T-cell (primary cell): ENCODE measurements at regions not wholly inside any gene's neighbourhood (a gene's known extent, or its start where the extent isn't known, plus 50 kb on each side); places are given as distances from the start of the nearest gene placed in this dataset.

ENCODE experiments used
- ATAC-seq, 4 experiments: fragments of 200-7000 bp in 3 of 4; fragments of 150-1000 bp in 1 of 4; cut with Tn5 transposase; replicated peaks in 1 of 4; 1 replicate in 3 of 4; 2 replicates in 1 of 4; pipeline ENCODE4 v1.10.0; 2021; ENCODE audit warnings: moderate library complexity in 3 of 4, mild to moderate bottlenecking in 2 of 4, moderate number of reproducible peaks in 1 of 4
- CTCF ChIA-PET, 2 donors: fragments of 300-600 bp; sonication (Branson Sonifier 250); formaldehyde crosslinking; loops; one replicate each; lab custom pipeline; 2022; ENCODE audit warnings: antibody characterized with exemption in 2 of 2; lab: Charles Lee
- POLR2A ChIA-PET, 2 donors: fragments of 300-600 bp; sonication (Branson Sonifier 250); formaldehyde crosslinking; loops; one replicate each; lab custom pipeline; 2022; ENCODE audit warnings: antibody characterized with exemption in 2 of 2; lab: Charles Lee
- DNase-seq, 35 experiments: peaks; one replicate each; pipeline versions ENCODE4 v3.0.0 to v3.0.0-alpha.2; 2013 to 2023
- H3K27ac ChIP-seq: one replicate; pipeline ENCODE4 v1.5.1; 2013; ENCODE audit warnings: low read length
- H3K27me3 ChIP-seq, 2 experiments: replicated peaks in 1 of 2; 1 replicate in 1 of 2; 2 replicates in 1 of 2; pipeline versions ENCODE4 v1.6.1 to v1.7.0; 2013; ENCODE audit warnings: low read length in 1 of 2, mixed read lengths in 1 of 2; ENCODE audit not compliant: control insufficient read depth in 2 of 2, insufficient read depth in 2 of 2; ENCODE audit errors: extremely low read depth in 1 of 2
- H3K36me3 ChIP-seq, 2 donors: 1 replicate in 1 of 2; 2 replicates in 1 of 2; pipeline versions ENCODE4 v1.6.1 to v1.7.0; 2013; ENCODE audit warnings: low read length in 1 of 2; ENCODE audit not compliant: control insufficient read depth in 2 of 2, insufficient read depth in 1 of 2; ENCODE audit errors: extremely low read depth in 1 of 2
- H3K4me1 ChIP-seq, 2 experiments: 1 replicate in 1 of 2; 2 replicates in 1 of 2; pipeline versions ENCODE4 v1.6.1 to v1.7.0; 2013; ENCODE audit warnings: low read length in 2 of 2, mixed read lengths in 1 of 2; ENCODE audit not compliant: insufficient read depth in 2 of 2, control insufficient read depth in 1 of 2; ENCODE audit errors: extremely low read depth in 1 of 2
- H3K4me3 ChIP-seq, 2 donors: 1 replicate in 1 of 2; 2 replicates in 1 of 2; pipeline versions ENCODE4 v1.5.1 to v1.7.0; 2013; ENCODE audit warnings: mild to moderate bottlenecking in 2 of 2, low read length in 1 of 2, moderate library complexity in 1 of 2; ENCODE audit not compliant: control insufficient read depth in 1 of 2; ENCODE audit errors: extremely low read depth in 1 of 2
- H3K9me3 ChIP-seq: 2 replicates; pipeline ENCODE4 v1.7.0; 2013
- H3K27ac Mint-ChIP-seq, 2 donors: one replicate each; pipeline ENCODE4 v1.8.0; 2020 to 2021; ENCODE audit warnings: mild to moderate bottlenecking in 2 of 2, mixed read lengths in 2 of 2
- H3K27me3 Mint-ChIP-seq, 2 donors: one replicate each; pipeline ENCODE4 v1.8.0; 2021 to 2022; ENCODE audit warnings: mixed read lengths in 2 of 2
- H3K36me3 Mint-ChIP-seq: one replicate; pipeline ENCODE4 v1.8.0; 2021; ENCODE audit warnings: mixed read lengths
- H3K4me1 Mint-ChIP-seq, 3 donors: one replicate each; pipeline ENCODE4 v1.8.0; 2020 to 2022; ENCODE audit warnings: mixed read lengths in 3 of 3, mild to moderate bottlenecking in 1 of 3
- H3K4me3 Mint-ChIP-seq, 3 donors: one replicate each; pipeline ENCODE4 v1.8.0; 2020 to 2022; ENCODE audit warnings: mild to moderate bottlenecking in 3 of 3, mixed read lengths in 3 of 3, moderate library complexity in 3 of 3
- H3K9me3 Mint-ChIP-seq, 3 donors: one replicate each; pipeline ENCODE4 v1.8.0; 2020 to 2022; ENCODE audit warnings: mixed read lengths in 3 of 3
- WGBS: methylation state at CpG from one replicate; pipeline ENCODE4 v1.1.5; 2013; ENCODE audit warnings: missing lambda C conversion rate; ENCODE audit not compliant: insufficient coverage; 5-methylcytosine and 5-hydroxymethylcytosine counted together

DNA sequence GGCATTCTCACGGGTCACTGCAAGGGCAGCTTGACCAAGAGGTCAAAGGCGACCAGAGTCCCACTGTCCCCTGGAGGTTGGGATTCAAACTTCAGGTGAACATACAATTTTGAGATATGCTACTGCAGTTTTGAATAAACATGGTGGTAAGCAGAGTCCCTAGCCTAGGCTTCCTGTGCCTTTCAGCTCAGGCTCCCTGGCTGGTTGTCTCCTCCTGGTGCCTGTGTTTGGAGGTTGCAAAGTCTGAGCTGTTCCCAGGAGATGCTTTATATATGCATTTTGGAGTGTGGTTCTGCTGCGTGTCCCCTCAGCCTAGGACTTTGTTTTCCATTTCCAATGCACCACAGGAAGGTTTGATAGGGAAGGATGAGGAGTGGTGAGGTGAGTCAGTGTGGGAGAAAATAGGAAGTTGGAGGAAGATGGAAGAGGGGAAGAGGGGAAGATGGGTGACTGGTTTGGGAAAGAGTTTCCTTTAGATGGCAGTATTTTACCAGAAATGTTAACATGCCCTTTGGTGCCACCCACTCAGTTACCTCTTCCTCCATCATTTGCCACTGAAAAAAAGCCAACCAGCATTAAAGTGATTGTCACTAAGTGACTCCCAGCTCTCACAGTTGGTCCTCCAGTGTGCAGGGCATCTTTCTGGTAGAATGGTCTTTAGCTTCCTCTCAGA is 211.7 kb upstream of the AGTR2 start:
- Histone ChIP-seq H3K9me3 (no peaks in the 10 kb centered on the region), H3K36me3 (no peaks in the 10 kb centered on the region), H3K27me3 (no peaks in the 10 kb centered on the region), H3K4me3 (no peak overlapping the region), H3K4me1 (no peaks in the 10 kb centered on the region), H3K27ac (no peak overlapping the region)
- POLR2A ChIA-PET, result no interaction called here
- ATAC-seq (no peak), DNase-seq (no peak)
- Mint-ChIP-seq H3K36me3 (no peaks in the 10 kb centered on the region), H3K9me3 (no peaks in the 10 kb centered on the region), H3K27me3 (peaks cover 0 to 31% of the 10 kb centered on the region in 2 donors), H3K27ac (no peak overlapping the region), H3K4me3 (no peak overlapping the region), H3K4me1 (no peaks in the 10 kb centered on the region)
- 90% methylated on average over 2 of the region's 3 CpGs for WGBS
- CTCF ChIA-PET, result no interaction called here

DNA sequence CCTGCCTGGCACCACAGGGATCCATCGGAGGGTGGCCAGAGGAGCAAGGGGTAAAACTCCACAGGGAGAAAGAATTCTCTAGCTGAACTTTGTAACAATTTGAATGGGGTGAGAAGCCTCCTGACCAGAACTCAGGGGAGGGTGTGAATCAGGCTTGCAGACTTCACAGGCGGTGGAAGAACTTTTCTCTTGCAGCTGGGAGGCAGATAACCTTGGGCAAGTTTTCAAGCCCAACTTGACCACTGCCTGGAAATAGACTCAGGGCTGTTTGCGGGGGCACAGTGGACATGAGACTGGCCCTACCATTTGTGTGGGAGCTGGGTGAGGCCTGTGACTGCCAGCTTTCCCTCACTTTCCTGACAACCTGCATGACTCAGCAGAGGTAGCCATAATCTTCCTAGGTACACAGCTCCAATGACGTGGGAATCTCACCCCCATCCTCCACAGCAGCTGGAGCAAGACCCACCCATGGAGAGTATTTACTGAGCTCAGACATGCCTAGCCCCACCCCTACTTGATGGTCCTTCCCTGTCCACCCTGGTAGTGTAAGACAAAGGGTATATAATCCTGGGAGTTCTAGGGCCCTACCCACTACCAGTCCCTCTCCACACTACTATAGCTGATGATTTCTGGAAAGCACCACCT is 210.0 kb upstream of the AGTR2 start:
- no peaks in the 10 kb centered on the region for H3K9me3 ChIP-seq
- no peaks in the 10 kb centered on the region for H3K36me3 ChIP-seq
- Mint-ChIP-seq H3K27me3 (peaks cover 0 to 41% of the 10 kb centered on the region in 2 donors), H3K27ac (no peak overlapping the region), H3K9me3 (no peaks in the 10 kb centered on the region), H3K36me3 (no peaks in the 10 kb centered on the region), H3K4me3 (no peak overlapping the region), H3K4me1 (no peaks in the 10 kb centered on the region)
- H3K27me3 ChIP-seq, result no peaks in the 10 kb centered on the region
- WGBS, result 90% methylated on average over 2 of the region's 4 CpGs
- H3K27ac ChIP-seq, result no peak overlapping the region
- no peak for ATAC-seq
- POLR2A ChIA-PET, result no interaction called here
- no peak for DNase-seq
- H3K4me3 ChIP-seq, result no peak overlapping the region
- H3K4me1 ChIP-seq, result no peaks in the 10 kb centered on the region
- CTCF ChIA-PET, result no interaction called here

DNA sequence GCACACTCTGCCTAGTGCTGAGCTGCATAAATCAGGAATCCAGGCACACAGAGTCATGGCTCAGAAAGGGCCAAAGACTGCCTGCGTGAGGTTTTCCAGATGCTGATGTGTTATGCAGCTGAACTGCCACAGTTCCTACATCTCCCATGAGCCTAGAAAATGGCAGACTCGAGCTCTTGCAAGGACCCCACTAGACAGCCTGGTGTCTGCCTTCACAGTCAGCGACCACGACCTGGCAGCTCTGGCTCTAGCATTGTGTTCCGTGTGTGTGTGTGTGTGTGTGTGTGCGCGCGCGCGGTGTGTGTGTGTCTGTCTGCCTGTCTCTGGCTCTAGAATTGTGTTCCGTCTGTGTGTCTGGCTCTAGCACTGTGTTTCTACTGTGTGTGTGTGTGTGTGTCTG is 203.6 kb upstream of the AGTR2 start:
- no peak overlapping the region for H3K4me3 ChIP-seq
- Mint-ChIP-seq H3K9me3 (no peaks in the 10 kb centered on the region), H3K4me1 (no peaks in the 10 kb centered on the region), H3K36me3 (no peaks in the 10 kb centered on the region), H3K27me3 (peaks cover 0 to 55% of the 10 kb centered on the region in 2 donors), H3K4me3 (no peak overlapping the region), H3K27ac (no peak overlapping the region)
- no peak for DNase-seq
- H3K4me1 ChIP-seq, result no peaks in the 10 kb centered on the region
- POLR2A ChIA-PET, result no interaction called here
- no peak overlapping the region for H3K27ac ChIP-seq
- no peaks in the 10 kb centered on the region for H3K36me3 ChIP-seq
- H3K27me3 ChIP-seq, result peaks cover 0 to 2% of the 10 kb centered on the region in 2 experiments
- 100% methylated on average over 3 of the region's 11 CpGs for WGBS
- ATAC-seq, result no peak
- CTCF ChIA-PET, result no interaction called here
- H3K9me3 ChIP-seq, result no peaks in the 10 kb centered on the region

DNA sequence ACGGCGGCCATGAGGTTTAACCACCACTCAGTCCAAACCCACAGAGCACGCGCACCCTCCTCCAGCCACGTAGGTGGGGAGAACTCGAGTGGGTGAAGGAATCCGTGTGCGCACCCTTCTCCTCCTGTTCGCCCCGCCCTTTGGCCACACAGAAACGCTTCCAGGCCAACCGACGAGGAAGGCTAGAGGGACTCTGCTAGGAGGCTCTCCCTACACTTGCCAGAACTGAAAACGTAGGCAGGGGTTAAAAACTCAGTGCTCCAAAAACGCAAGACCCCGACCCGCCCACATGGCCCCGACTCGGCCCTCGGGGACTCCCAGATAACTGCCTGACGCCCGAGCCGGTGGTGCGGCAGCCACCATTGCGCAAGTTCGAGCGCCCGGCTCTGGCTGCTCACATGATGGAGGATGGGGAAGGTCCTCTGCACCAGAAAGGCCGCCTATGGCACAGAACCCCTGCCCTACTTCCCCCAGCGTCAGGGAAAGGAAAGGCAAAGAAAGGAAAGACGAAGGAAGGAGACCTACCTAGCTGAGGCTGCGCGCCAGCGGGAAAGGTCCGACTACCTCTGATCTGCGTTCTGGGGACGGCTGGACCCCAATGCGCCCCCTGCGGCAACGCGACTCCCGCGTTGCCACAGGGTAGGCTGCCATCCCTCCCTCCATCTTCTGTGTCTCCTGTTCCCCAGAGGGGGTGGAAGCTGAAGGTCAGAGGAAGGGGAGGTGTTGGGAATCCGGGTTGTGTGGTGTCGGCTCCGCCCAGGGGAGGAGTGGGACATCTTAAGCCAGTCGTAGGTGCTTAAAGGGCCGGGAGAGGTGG is 201.9 kb upstream of the AGTR2 start:
- CTCF ChIA-PET, result no interaction called here
- DNase-seq, result no peak

DNA sequence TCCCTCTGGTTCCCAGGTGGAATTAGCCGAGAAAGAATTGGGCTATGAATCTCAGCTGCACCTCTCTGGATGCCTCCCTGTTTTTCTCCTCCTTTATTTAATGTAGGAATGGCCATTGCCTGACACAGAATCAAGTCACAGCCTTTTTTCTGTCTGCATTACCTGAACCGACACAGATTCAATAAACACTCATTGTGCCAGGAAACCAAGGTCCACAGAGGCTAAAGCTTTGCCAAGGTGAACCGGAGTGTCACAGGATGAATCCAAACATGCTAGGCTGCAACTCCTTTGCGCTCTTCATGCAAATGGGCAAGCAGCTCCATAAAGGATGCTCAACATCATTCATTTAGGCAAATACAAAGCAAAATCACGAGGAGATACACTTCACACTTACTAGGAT is 199.8 kb upstream of the AGTR2 start:
- H3K27ac Mint-ChIP-seq, result no peak overlapping the region
- peaks cover 0 to 2% of the 10 kb centered on the region in 2 experiments for H3K27me3 ChIP-seq
- H3K9me3 ChIP-seq, result no peaks in the 10 kb centered on the region
- no peak overlapping the region for H3K27ac ChIP-seq
- H3K36me3 ChIP-seq, result no peaks in the 10 kb centered on the region
- POLR2A ChIA-PET, result no interaction called here
- no peaks in the 10 kb centered on the region for H3K36me3 Mint-ChIP-seq
- no peak overlapping the region for H3K4me3 ChIP-seq
- H3K4me1 ChIP-seq, result no peaks in the 10 kb centered on the region
- WGBS, result 83% methylated on average over 1 of the region's 5 CpGs
- no peak for ATAC-seq
- H3K9me3 Mint-ChIP-seq, result peaks cover 2 to 10% (median 8%) of the 10 kb centered on the region in 3 donors
- no peak for DNase-seq
- peaks cover 0 to 34% of the 10 kb centered on the region in 2 donors for H3K27me3 Mint-ChIP-seq
- no peaks in the 10 kb centered on the region for H3K4me1 Mint-ChIP-seq
- H3K4me3 Mint-ChIP-seq, result no peak overlapping the region
- CTCF ChIA-PET, result no interaction called here

More for the DNA sequence above, 201.9 kb upstream of the AGTR2 start:
- Mint-ChIP-seq H3K36me3 (no peaks in the 10 kb centered on the region), H3K9me3 (no peaks in the 10 kb centered on the region), H3K4me3 (no peak overlapping the region), H3K4me1 (no peaks in the 10 kb centered on the region), H3K27me3 (peaks cover 0 to 41% of the 10 kb centered on the region in 2 donors), H3K27ac (no peak overlapping the region)
- POLR2A ChIA-PET, result no interaction called here
- no peak for ATAC-seq
- 20% methylated on average over 1 of the region's 48 CpGs for WGBS
- no peak overlapping the region for H3K27ac ChIP-seq
- no peaks in the 10 kb centered on the region for H3K9me3 ChIP-seq
- peak overlapping the region in 1 of 2 donors; percentile 86 for H3K4me3 ChIP-seq
- no peaks in the 10 kb centered on the region for H3K36me3 ChIP-seq
- H3K4me1 ChIP-seq, result no peaks in the 10 kb centered on the region
- H3K27me3 ChIP-seq, result peaks cover 0 to 2% of the 10 kb centered on the region in 2 experiments

DNA sequence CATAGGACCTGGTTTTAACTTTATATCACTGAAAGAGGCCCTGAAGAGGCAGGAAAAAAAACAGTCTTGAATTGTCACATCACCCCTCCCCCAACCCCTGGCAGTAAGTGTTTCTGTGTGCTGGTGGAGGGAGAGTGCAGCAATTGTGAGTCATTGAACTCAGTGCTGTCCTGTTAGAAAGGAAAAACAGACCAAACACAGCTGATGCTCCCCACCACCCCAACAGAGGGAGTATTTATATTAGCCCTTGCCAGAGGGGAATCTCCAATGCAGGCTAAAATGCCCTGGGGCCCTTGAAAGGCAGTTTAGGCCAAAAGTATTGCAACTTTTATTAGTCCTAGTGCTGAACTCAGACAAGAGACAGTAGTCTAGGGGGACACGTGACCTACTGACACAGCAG is 197.8 kb upstream of the AGTR2 start:
- Histone ChIP-seq H3K4me1 (no peaks in the 10 kb centered on the region), H3K9me3 (no peaks in the 10 kb centered on the region), H3K27me3 (peaks cover 0 to 2% of the 10 kb centered on the region in 2 experiments), H3K36me3 (no peaks in the 10 kb centered on the region), H3K4me3 (no peak overlapping the region), H3K27ac (no peak overlapping the region)
- Mint-ChIP-seq H3K36me3 (no peaks in the 10 kb centered on the region), H3K4me1 (no peaks in the 10 kb centered on the region), H3K9me3 (peaks cover 2 to 10% (median 8%) of the 10 kb centered on the region in 3 donors), H3K27ac (no peak overlapping the region), H3K4me3 (no peak overlapping the region), H3K27me3 (peaks cover 0 to 26% of the 10 kb centered on the region in 2 donors)
- ChIA-PET CTCF (no interaction called here), POLR2A (no interaction called here)
- ATAC-seq (no peak), DNase-seq (no peak)
- no CpG with 5 or more reads among the region's 1 CpG for WGBS
